WI38 (cell line): ENCODE measurements at regions not wholly inside any gene's neighbourhood (a gene's known extent, or its start where the extent isn't known, plus 50 kb on each side); places are given as distances from the start of the nearest gene placed in this dataset.

Experiments
- H3K4me3 ChIP-seq: 2 replicates; pipeline ENCODE4 v1.5.1; 2011; ENCODE audit warnings: low read depth, mild to moderate bottlenecking, control low read depth, low read length
- TF ChIP-seq, protein P1 (sequence below): IDR thresholded peaks from 2 replicates; pipeline ENCODE4 v1.5.1; 2012; ENCODE audit warnings: low read depth, mild to moderate bottlenecking, control low read depth, low read length

DNA sequence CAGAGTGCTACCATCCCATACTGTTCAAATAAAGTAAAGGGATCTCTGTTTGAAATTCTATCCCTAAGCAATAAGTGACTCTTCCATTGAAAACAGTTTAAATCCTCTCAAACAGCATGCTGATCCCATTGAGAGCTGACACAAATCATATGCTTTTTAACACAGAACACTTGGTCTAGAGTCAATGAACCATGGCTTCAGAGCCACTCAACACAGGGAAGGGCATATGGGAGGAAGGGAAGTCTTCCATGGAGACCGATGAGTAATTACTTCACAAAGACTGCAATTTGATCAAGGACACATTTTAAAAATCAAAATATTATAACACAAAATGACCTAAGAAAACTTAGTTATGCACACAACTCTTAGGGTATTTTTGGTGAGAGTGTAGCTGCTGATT, 1073.0 kb upstream of the MAP3K7 start:
- TF ChIP-seq, protein P1, sequence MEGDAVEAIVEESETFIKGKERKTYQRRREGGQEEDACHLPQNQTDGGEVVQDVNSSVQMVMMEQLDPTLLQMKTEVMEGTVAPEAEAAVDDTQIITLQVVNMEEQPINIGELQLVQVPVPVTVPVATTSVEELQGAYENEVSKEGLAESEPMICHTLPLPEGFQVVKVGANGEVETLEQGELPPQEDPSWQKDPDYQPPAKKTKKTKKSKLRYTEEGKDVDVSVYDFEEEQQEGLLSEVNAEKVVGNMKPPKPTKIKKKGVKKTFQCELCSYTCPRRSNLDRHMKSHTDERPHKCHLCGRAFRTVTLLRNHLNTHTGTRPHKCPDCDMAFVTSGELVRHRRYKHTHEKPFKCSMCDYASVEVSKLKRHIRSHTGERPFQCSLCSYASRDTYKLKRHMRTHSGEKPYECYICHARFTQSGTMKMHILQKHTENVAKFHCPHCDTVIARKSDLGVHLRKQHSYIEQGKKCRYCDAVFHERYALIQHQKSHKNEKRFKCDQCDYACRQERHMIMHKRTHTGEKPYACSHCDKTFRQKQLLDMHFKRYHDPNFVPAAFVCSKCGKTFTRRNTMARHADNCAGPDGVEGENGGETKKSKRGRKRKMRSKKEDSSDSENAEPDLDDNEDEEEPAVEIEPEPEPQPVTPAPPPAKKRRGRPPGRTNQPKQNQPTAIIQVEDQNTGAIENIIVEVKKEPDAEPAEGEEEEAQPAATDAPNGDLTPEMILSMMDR, result no peak

GRCh38 chr6:91654793-91655192, 1067.9 kb upstream of the MAP3K7 start:
- TF ChIP-seq, protein P1, result no peak
- H3K4me3 ChIP-seq, result no peak overlapping the region

More for the DNA sequence above, 1073.0 kb upstream of the MAP3K7 start:
- no peak overlapping the region for H3K4me3 ChIP-seq

DNA sequence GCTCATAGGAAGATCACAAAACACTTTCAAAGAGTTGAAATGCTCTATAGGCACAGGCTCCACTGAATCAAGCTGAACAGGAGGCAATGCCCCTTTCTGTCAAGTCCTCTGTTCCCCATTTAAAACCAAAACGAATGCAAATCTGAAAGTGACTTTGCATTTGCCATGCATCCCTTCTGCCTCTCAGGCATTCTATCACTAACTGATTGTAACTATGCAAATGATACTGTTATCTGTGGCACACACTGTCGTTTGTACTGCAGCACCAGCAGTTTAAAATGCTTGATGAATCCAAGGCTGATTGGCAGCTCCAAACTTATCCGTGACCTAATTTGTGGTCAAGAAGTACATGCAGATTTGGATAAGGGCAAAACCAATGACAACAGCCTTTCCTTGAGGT, 1067.5 kb upstream of the MAP3K7 start:
- no peak overlapping the region for H3K4me3 ChIP-seq
- TF ChIP-seq, protein P1, result no peak

DNA sequence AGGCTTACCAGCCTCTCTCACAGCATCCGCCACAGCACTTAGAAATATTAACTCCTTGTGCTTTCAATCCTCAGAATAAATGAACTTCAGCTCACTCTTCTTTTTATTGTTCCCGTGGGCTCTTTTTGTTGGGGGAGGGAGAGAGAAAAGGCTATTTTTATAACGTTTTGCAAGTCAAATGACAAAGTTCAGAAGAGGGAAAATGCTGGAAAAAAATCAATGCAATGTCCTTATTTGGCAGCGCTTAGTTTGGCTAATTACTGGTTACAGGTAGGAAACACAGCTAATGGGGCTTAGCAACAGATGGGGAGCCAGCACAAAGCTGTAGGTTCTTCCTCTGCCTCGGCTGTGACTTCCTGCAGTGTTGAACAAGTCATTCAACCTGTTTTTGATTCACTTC, 1067.0 kb upstream of the MAP3K7 start:
- H3K4me3 ChIP-seq, result no peak overlapping the region
- TF ChIP-seq, protein P1, result no peak

- TF ChIP-seq, protein P1, result no peak
- H3K4me3 ChIP-seq, result no peak overlapping the region
Observed at GRCh38 chr6:91653076-91653723, 1066.3 kb upstream of the MAP3K7 start.

- TF ChIP-seq, protein P1, result no peak
- H3K4me3 ChIP-seq, result no peak overlapping the region
Observed at GRCh38 chr6:91646649-91647048, 1059.8 kb upstream of the MAP3K7 start.

DNA sequence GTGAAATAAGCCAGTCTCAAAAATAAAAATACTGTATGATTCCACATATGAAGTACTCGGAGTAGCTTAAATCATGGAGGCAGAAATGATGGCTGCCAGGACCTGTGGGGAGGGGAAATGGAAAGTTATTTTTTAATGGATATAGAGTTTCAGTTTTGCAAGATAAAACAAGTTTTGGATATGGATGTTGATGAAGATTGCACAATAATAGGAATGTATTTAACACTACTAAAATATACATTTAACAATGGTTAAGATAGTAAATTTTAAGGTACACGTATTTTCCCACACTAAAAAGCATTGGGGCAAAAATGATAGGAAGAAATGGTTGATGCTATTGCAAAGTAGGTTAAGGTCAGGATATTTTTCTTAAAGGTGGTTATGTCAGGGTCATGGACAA, 1058.9 kb upstream of the MAP3K7 start:
- TF ChIP-seq, protein P1, result no peak
- H3K4me3 ChIP-seq, result no peak overlapping the region
